ENCODE measurements at regions not wholly inside any gene's neighbourhood (a gene's known extent, or its start where the extent isn't known, plus 50 kb on each side); places are given as distances from the start of the nearest gene placed in this dataset.

DNA sequence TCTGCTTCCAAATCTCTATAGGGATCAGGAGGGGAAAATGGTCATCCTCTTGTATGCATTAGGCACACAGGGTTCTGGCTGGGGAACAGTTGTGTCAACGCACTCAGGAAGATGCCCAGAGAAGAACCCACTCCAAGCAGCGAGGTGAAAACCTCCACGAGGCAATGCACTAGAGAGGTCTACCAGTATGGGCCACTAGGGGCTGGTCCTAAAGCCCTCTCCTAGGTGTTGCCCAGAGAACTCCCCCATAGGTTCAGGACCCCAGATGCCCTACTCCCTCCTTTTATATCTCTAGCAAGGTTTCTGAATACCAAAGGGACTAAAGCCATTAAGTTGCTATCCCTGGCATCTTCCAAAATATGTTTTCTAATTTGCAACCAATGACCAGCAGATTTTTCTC, 142.7 kb upstream of the NLGN4X start:
- H3K4me3 Mint-ChIP-seq (ENCODE audit: unreplicated experiment), result no peak overlapping the region
- BruUV-seq (replicated peaks), result no TSS peak
- ChIA-PET POLR2A (no interaction called here), CTCF (no interaction called here)
- TF ChIP-seq, protein P1, sequence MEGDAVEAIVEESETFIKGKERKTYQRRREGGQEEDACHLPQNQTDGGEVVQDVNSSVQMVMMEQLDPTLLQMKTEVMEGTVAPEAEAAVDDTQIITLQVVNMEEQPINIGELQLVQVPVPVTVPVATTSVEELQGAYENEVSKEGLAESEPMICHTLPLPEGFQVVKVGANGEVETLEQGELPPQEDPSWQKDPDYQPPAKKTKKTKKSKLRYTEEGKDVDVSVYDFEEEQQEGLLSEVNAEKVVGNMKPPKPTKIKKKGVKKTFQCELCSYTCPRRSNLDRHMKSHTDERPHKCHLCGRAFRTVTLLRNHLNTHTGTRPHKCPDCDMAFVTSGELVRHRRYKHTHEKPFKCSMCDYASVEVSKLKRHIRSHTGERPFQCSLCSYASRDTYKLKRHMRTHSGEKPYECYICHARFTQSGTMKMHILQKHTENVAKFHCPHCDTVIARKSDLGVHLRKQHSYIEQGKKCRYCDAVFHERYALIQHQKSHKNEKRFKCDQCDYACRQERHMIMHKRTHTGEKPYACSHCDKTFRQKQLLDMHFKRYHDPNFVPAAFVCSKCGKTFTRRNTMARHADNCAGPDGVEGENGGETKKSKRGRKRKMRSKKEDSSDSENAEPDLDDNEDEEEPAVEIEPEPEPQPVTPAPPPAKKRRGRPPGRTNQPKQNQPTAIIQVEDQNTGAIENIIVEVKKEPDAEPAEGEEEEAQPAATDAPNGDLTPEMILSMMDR (IDR thresholded peaks at IDR 0.05; ENCODE audit: insufficient read depth in 1 of 2, low read depth in 1 of 2, low read length in 1 of 2, severe bottlenecking in 1 of 2, unreplicated experiment in 1 of 2), result no peak
- H3K36me3 Mint-ChIP-seq (ENCODE audit: insufficient read depth, unreplicated experiment), result peaks cover 10% of the 10 kb centered on the region
- H3K27ac Mint-ChIP-seq (ENCODE audit: unreplicated experiment), result no peak overlapping the region
- Histone ChIP-seq H3K4me3 (ENCODE audit: low read depth, low read length) (no peak overlapping the region), H3K9me3 (no peaks in the 10 kb centered on the region), H3K27me3 (replicated peaks; ENCODE audit: control insufficient read depth, insufficient read depth, low read length) (no peaks in the 10 kb centered on the region), H3K36me3 (ENCODE audit: control insufficient read depth, insufficient read depth, low read length) (no peaks in the 10 kb centered on the region), H3K4me1 (peaks cover 35% of the 10 kb centered on the region)
- no peaks in the 10 kb centered on the region for H3K27me3 Mint-ChIP-seq (ENCODE audit: insufficient read depth, unreplicated experiment)
- H3K9me3 Mint-ChIP-seq (ENCODE audit: unreplicated experiment), result peaks cover 7% of the 10 kb centered on the region
- intact Hi-C loops (cut with micrococcal nuclease; ENCODE audit: unreplicated experiment), result loop anchor here (5.0 to 10.0 kb wide), 2 partner anchors 616 to 763 kb away; no protein-coding TSS in a partner anchor
- peaks cover 13% of the 10 kb centered on the region for H3K4me1 Mint-ChIP-seq (ENCODE audit: low read depth, unreplicated experiment)
- no peak for DNase-seq

DNA sequence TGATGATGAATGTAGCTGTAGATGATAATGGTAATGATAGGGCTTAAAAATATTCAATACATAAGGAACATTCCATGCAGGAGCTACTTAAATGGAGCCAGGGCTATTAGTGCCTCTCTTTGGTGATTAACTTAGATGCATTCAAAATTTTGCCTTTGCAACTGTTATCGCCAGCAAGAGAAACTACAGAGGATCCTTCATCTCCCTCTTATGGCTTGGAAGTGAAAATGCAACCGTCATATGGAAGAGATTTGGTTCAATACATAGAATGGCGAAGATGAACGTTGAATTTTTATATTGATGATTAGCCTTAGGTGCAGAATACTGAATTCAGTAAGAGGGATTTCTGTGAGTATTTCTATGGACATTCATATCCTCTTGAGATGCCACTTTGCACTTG, 134.5 kb upstream of the NLGN4X start:
- intact Hi-C loops (cut with micrococcal nuclease; ENCODE audit: unreplicated experiment), result loop anchor here (1.0 kb wide), 1 partner anchor 342 kb away; no protein-coding TSS in a partner anchor
- DNase-seq, result no peak
- Mint-ChIP-seq H3K4me1 (ENCODE audit: low read depth, unreplicated experiment) (peaks cover 3% of the 10 kb centered on the region), H3K27ac (ENCODE audit: unreplicated experiment) (no peak overlapping the region), H3K4me3 (ENCODE audit: unreplicated experiment) (no peak overlapping the region), H3K27me3 (ENCODE audit: insufficient read depth, unreplicated experiment) (no peaks in the 10 kb centered on the region), H3K36me3 (ENCODE audit: insufficient read depth, unreplicated experiment) (no peaks in the 10 kb centered on the region), H3K9me3 (ENCODE audit: unreplicated experiment) (peaks cover 16% of the 10 kb centered on the region)
- CTCF ChIA-PET, result no interaction called here
- no peaks in the 10 kb centered on the region for H3K9me3 ChIP-seq
- H3K4me1 ChIP-seq, result no peaks in the 10 kb centered on the region
- no peaks in the 10 kb centered on the region for H3K27me3 ChIP-seq (replicated peaks; ENCODE audit: control insufficient read depth, insufficient read depth, low read length)
- H3K36me3 ChIP-seq (ENCODE audit: control insufficient read depth, insufficient read depth, low read length), result no peaks in the 10 kb centered on the region
- POLR2A ChIA-PET, result no interaction called here
- BruUV-seq (replicated peaks), result no TSS peak
- no peak overlapping the region for H3K4me3 ChIP-seq (ENCODE audit: low read depth, low read length)
- TF ChIP-seq, protein P1 (IDR thresholded peaks at IDR 0.05; ENCODE audit: insufficient read depth in 1 of 2, low read depth in 1 of 2, low read length in 1 of 2, severe bottlenecking in 1 of 2, unreplicated experiment in 1 of 2), result no peak

DNA sequence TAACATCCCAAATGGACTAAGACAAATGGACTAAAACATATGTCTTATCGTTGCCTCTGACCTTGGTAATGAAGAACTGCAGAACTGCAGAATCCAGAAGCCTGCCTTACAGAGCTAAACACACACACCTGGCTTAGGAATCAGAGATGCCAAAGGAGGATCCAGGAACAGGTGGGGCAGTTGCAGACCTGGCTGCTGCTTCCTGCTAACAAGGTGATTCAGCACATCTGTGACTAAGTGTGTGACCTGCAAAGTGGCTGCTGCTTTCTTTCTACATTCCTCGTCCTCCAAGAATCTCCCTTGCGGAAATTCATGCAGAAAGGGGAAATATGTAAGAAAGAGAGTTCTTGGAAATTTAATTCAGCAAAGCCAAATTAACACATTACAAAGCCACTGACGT, 96.8 kb upstream of the NLGN4X start:
- no peak overlapping the region for H3K27ac Mint-ChIP-seq (ENCODE audit: unreplicated experiment)
- peaks cover 2% of the 10 kb centered on the region for H3K27me3 Mint-ChIP-seq (ENCODE audit: insufficient read depth, unreplicated experiment)
- H3K36me3 Mint-ChIP-seq (ENCODE audit: insufficient read depth, unreplicated experiment), result no peaks in the 10 kb centered on the region
- peaks cover 9% of the 10 kb centered on the region for H3K9me3 Mint-ChIP-seq (ENCODE audit: unreplicated experiment)
- Histone ChIP-seq H3K36me3 (ENCODE audit: control insufficient read depth, insufficient read depth, low read length) (no peaks in the 10 kb centered on the region), H3K4me3 (ENCODE audit: low read depth, low read length) (no peak overlapping the region), H3K4me1 (no peaks in the 10 kb centered on the region), H3K27me3 (replicated peaks; ENCODE audit: control insufficient read depth, insufficient read depth, low read length) (no peaks in the 10 kb centered on the region), H3K9me3 (no peaks in the 10 kb centered on the region)
- no peak for DNase-seq
- intact Hi-C loops (cut with micrococcal nuclease; ENCODE audit: unreplicated experiment), result no loop called here
- TF ChIP-seq, protein P1 (IDR thresholded peaks at IDR 0.05; ENCODE audit: insufficient read depth in 1 of 2, low read depth in 1 of 2, low read length in 1 of 2, severe bottlenecking in 1 of 2, unreplicated experiment in 1 of 2), result no peak
- H3K4me1 Mint-ChIP-seq (ENCODE audit: low read depth, unreplicated experiment), result no peaks in the 10 kb centered on the region
- ChIA-PET POLR2A (no interaction called here), CTCF (no interaction called here)
- H3K4me3 Mint-ChIP-seq (ENCODE audit: unreplicated experiment), result no peak overlapping the region
- BruUV-seq (replicated peaks), result no TSS peak
